Left lung (tissue), 4 donors: ENCODE measurements at regions not wholly inside any gene's neighbourhood (a gene's known extent, or its start where the extent isn't known, plus 50 kb on each side); places are given as distances from the start of the nearest gene placed in this dataset.
"Not testable (repeated sequence)": the region's sequence is repeated elsewhere in the genome, so short reads cannot be mapped to it uniquely, and the experiment has no call there.

Source experiments
- ATAC-seq: fragments of 200-7000 bp; cut with Tn5 transposase; one replicate; pipeline ENCODE4 v1.9.1; 2020; ENCODE audit warnings: moderate library complexity
- DNase-seq, 4 donors: peaks; one replicate each; pipeline ENCODE4 v3.0.0-alpha.2; 2013 to 2020
- H3K27ac ChIP-seq, 2 donors: fragments of 200-600 bp; sonication (generic) in 1 of 2; one replicate each; pipeline versions ENCODE4 v1.5.0 to v1.8.0; 2020 to 2021
- H3K27me3 ChIP-seq, 2 donors: fragments of 200-600 bp; sonication (generic) in 1 of 2; one replicate each; pipeline versions ENCODE4 v1.5.0 to v1.8.0; 2020 to 2021
- H3K36me3 ChIP-seq, 2 donors: fragments of 200-600 bp; sonication (generic) in 1 of 2; one replicate each; pipeline versions ENCODE4 v1.5.0 to v1.8.0; 2020 to 2021
- H3K4me1 ChIP-seq, 2 donors: fragments of 200-600 bp; one replicate each; pipeline ENCODE4 v1.8.0; 2021
- H3K4me3 ChIP-seq, 2 donors: fragments of 200-600 bp; sonication (generic) in 1 of 2; one replicate each; pipeline versions ENCODE4 v1.5.0 to v1.8.0; 2020 to 2021; ENCODE audit warnings: mild to moderate bottlenecking in 1 of 2
- H3K9me3 ChIP-seq, 2 donors: fragments of 200-600 bp; sonication (generic) in 1 of 2; one replicate each; pipeline versions ENCODE4 v1.5.0 to v1.8.0; 2020 to 2021
- intact Hi-C, 2 donors: fragments of 100-400 bp; cut with DNase I; formaldehyde crosslinking; loops; one replicate each; pipeline versions ENCODE4 v1.11.2 to v1.14.2; 2022
- TF ChIP-seq, protein P1 (sequence below), 2 donors: fragments of 200-600 bp; sonication (generic) in 1 of 2; IDR thresholded peaks; one replicate each; pipeline versions ENCODE4 v1.5.0 to v1.8.0; 2021; ENCODE audit warnings: antibody characterized with exemption in 2 of 2
- donor health status: DM: no; HTN: yes; CAD: no.
- donor health status: DM: no; HTN: no; CAD: no.

- no peak for DNase-seq
- intact Hi-C loops: no loop called here
- no peaks in the 10 kb centered on the region for H3K4me1 ChIP-seq
- H3K27ac ChIP-seq: no peak overlapping the region
- H3K36me3 ChIP-seq: no peaks in the 10 kb centered on the region
- no peaks in the 10 kb centered on the region for H3K9me3 ChIP-seq
- no peak overlapping the region for H3K4me3 ChIP-seq
- TF ChIP-seq, protein P1, sequence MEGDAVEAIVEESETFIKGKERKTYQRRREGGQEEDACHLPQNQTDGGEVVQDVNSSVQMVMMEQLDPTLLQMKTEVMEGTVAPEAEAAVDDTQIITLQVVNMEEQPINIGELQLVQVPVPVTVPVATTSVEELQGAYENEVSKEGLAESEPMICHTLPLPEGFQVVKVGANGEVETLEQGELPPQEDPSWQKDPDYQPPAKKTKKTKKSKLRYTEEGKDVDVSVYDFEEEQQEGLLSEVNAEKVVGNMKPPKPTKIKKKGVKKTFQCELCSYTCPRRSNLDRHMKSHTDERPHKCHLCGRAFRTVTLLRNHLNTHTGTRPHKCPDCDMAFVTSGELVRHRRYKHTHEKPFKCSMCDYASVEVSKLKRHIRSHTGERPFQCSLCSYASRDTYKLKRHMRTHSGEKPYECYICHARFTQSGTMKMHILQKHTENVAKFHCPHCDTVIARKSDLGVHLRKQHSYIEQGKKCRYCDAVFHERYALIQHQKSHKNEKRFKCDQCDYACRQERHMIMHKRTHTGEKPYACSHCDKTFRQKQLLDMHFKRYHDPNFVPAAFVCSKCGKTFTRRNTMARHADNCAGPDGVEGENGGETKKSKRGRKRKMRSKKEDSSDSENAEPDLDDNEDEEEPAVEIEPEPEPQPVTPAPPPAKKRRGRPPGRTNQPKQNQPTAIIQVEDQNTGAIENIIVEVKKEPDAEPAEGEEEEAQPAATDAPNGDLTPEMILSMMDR (IDR thresholded peaks at IDR 0.05): no peak
- ATAC-seq: no peak
- H3K27me3 ChIP-seq: no peaks in the 10 kb centered on the region
These were observed 1585.4 kb downstream of the EFNB2 start for GRCh38 chr13:104949840-104950740.

DNA sequence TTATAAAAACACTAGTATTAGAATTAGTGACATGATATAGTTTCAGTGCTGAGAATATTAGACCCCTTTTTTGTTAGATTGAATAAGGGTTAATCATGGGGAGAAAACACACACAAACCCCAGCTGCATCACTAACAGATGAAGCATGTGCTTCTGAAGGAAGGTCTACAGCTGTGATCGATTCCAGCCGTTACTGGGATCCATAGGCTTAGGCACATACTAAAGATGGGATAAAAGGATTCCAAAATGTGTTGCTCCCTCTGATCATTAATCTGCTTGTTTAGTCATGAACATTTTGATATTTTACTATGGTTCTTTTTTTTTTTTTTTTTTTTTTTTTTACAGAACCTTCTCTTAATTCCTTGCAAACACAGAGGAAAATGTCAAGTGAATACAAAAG is 1591.3 kb downstream of the EFNB2 start:
- TF ChIP-seq, protein P1 (IDR thresholded peaks at IDR 0.05): no peak
- Histone ChIP-seq H3K9me3 (no peaks in the 10 kb centered on the region), H3K27me3 (no peaks in the 10 kb centered on the region), H3K4me1 (no peaks in the 10 kb centered on the region), H3K36me3 (no peaks in the 10 kb centered on the region), H3K4me3 (no peak overlapping the region), H3K27ac (no peak overlapping the region)
- DNase-seq (no peak), ATAC-seq (no peak)
- intact Hi-C loops: no loop called here

DNA sequence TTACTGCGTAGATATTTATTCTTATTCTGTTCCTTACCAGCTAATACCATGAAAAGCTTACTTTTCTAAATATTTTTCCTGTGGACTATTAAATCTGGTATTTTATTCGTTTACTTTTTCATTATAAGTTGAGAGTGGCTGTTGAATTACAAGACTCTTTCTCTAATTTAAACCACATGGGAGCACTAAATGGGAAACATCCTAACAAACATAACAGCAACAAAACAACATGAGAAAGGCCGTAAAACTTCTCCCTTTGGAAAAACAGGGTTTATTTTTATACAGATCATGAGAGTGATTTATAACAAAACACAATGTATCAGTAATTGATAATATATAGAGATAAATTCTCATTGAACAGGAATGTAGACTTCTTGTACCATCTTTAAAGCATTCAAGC is 1592.1 kb downstream of the EFNB2 start:
- Histone ChIP-seq H3K36me3 (no peaks in the 10 kb centered on the region), H3K4me1 (no peaks in the 10 kb centered on the region), H3K27ac (no peak overlapping the region), H3K9me3 (no peaks in the 10 kb centered on the region), H3K27me3 (no peaks in the 10 kb centered on the region), H3K4me3 (no peak overlapping the region)
- ATAC-seq (no peak), DNase-seq (no peak)
- intact Hi-C loops: no loop called here
- TF ChIP-seq, protein P1 (IDR thresholded peaks at IDR 0.05): no peak

- DNase-seq (no peak), ATAC-seq (no peak)
- intact Hi-C loops: no loop called here
- TF ChIP-seq, protein P1 (IDR thresholded peaks at IDR 0.05): no peak
- H3K36me3 ChIP-seq: no peaks in the 10 kb centered on the region
- H3K27ac ChIP-seq: no peak overlapping the region
- no peaks in the 10 kb centered on the region for H3K4me1 ChIP-seq
- H3K9me3 ChIP-seq: peaks cover 0 to 11% of the 10 kb centered on the region in 2 donors
- no peak overlapping the region for H3K4me3 ChIP-seq
- H3K27me3 ChIP-seq: no peaks in the 10 kb centered on the region
These were observed 1597.6 kb downstream of the EFNB2 start for GRCh38 chr13:104937881-104938280.

DNA sequence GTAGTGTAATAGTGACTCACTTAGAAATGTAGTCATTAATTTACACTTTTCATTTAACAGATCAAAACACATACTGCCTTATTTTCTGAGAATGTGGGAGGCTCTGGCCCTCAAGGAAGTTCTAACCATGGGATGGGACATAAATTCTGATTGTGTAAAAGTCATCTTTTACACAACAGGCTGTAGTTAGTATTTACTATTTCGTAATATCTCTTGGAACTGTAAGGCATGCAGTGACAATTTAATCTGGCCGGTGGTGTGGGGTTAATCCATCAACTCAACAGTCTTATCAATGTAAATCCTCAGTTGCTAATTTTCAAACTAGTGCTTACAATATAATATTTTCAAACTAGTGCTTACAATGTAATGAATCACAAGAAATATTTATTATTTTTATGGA is 1599.2 kb downstream of the EFNB2 start:
- DNase-seq (no peak), ATAC-seq (no peak)
- Histone ChIP-seq H3K9me3 (peaks cover 0 to 11% of the 10 kb centered on the region in 2 donors), H3K4me1 (no peaks in the 10 kb centered on the region), H3K4me3 (no peak overlapping the region), H3K27ac (no peak overlapping the region), H3K36me3 (no peaks in the 10 kb centered on the region), H3K27me3 (no peaks in the 10 kb centered on the region)
- intact Hi-C loops: no loop called here
- TF ChIP-seq, protein P1 (IDR thresholded peaks at IDR 0.05): no peak

DNA sequence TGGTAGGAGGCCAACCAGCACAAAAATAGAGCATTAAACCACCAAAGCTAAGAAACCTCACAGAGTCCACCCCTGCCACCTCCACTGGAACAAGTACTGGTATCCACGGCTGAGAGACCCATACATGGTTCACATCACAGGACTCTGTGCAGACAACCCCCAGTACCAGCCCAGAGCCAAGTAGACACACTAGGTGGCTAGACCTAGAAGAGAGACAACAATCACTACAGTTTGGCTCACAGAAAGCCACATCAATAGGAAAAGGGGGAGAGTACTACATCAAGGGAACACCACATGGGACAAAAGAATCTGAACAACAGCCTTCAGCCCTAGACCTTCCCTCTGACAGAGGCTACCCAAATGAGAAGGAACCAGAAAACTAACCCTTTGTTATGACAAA is 1614.9 kb downstream of the EFNB2 start:
- H3K9me3 ChIP-seq, intact Hi-C loops, DNase-seq, H3K27ac ChIP-seq, H3K4me1 ChIP-seq, H3K27me3 ChIP-seq, ATAC-seq, H3K4me3 ChIP-seq, H3K36me3 ChIP-seq: not testable (repeated sequence)
